GM18858 (cell line): ENCODE measurements at regions not wholly inside any gene's neighbourhood (a gene's known extent, or its start where the extent isn't known, plus 50 kb on each side); places are given as distances from the start of the nearest gene placed in this dataset.

Experiments
- ATAC-seq: cut with Tn5 transposase; IDR thresholded peaks from one replicate; pipeline ENCODE4 v1.9.1; 2021; ENCODE audit not compliant: unreplicated experiment

DNA sequence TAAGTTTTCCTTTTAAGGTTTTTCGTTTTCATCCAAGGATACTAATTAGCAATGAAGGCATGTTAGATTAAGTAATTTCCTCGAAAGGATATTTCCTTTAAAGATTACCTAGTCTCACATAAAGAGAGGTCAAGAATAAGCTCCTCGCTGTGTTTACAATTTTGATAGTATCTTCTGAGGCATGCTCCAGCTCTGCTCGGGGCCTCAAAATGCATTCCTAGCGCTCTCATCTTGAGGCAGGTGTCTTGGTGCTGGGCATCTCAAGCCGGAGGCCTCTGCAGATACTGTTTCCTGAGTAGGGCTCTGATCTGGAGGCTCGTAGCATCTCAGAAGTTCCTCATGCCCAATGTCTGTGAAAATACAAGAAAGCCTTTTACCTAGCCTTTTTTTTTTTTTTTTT, 128.6 kb upstream of the SNX19 start:
- ATAC-seq, result no peak

DNA sequence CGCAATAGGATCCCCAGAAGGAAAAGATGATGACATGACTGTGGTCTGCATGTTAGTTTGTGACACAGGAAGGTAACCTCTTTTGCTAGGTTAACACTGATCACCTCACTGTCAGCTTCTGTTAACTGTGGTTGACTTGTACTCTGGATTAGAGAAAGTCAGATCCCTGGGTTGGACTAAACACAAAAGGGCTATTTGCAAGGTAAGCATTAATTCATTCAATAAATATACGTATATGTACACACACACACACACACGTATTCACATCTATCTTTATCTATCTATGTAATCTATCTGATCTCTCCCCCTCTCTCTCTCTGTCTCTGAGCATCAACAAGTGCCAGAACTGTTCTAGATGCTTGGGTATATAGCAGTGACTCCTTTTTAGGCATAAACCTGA, 136.1 kb upstream of the SNX19 start:
- ATAC-seq, result no peak

DNA sequence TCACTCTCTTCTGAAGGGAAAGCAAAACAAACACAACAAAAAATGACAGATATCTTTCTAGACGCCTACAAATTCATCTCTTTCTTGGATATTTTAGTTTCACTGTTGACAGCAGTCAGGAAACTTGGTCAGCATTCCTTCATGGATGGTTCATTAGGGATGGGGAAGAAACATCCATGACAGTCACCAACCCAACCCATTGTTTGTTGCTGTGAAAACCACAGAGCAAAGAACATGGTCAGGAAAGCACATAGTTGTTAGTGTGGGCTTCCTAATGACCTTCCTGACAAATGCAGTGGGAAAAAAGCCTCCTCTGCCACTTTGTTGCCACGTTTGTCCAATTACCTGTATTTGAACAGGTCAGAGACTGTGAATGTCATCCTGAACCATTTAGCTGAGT, 139.8 kb upstream of the SNX19 start:
- ATAC-seq, result no peak

DNA sequence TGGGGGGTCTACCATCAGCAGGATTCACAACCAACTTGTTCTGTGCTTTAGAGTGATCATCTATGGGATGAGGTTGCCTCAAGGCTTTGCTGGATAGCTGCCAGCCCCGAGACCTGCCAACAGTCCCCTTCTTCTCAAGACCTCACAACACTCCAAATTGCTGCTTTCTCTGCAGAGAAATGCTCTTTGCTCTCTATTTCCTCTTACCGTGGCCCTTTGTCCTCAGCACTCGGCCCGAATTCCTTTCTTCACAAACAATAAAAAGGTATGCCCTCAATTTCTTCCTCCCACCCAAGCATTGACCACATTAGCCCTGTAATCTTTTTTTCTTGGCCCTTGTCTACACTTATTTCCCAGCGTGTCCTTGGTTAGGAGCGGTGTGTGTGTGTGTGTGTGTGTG, 147.4 kb upstream of the SNX19 start:
- no peak for ATAC-seq

DNA sequence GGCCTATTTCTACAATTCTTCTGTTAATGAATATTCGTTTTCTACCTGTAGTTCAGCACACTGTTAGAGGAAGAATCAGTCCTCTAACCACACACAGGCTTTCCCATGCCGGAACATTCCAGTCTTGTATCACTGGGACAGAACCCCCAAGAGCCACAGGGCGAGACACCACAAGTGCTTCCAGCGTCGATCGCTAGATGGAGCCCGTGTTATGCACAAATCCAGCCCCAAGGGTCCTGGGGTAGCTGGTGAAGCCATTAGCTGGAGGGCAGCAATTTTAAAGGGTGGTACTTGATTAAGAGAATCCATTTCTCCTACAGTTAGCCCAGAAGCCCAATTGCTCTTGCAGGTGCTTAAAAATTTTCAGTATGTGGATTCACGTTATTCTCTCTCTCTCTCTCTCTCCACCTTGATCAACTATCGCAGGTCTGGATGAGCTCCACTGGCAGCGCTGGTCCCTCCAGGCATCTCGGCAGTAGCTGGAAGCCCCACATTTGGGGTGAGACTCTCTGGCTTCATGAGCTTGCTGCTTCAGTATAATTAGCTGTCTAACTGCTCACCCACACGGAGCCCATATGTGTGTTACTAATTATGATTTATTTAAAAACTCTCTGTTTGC, 148.2 kb upstream of the SNX19 start:
- ATAC-seq, result no peak

DNA sequence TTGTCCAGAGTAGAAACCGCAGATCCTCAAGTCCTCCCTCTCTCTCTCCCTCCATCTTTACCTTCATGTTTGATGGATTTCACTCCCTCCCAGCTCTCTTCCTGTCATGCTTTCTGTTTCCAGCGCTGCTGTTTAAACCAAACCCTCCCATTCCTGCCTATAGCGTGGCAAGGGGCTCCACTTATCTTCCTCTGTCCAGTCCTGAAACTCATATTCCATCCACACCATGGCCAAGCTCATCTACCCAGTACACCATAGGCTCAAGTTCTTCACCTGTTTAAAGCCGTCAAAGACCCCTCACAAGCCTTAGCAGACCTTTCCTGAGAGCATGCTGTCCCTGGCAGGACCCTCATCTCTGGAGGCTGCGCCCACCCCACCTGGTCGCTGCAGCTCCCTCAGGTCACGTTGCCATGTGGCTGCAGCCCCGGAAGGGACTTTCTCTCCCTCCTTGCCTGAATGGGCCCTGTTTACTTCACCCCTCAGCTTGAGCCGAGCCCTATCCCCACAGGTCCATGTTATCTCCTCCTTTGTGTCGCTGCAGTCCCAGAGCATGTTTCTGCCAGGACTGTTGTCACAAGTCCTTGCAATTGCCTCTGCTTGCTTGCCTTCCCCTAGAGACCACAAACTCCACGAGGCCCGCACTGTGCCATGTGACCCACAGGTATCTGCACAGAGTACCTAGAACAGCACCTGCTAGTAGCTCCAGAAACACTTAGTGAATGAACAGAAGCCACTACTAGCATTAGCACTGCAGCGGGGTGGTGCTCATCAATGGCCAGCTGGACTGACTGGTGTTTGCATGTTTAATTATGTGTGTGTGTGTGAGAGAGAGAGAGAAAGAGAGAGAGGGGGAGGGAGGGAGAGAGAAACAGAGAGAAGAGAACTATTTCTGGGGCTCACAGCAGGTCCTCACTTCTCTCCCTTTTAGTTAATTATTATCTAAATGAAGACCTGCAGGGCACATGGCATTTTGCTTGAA, 149.4 kb upstream of the SNX19 start:
- no peak for ATAC-seq

DNA sequence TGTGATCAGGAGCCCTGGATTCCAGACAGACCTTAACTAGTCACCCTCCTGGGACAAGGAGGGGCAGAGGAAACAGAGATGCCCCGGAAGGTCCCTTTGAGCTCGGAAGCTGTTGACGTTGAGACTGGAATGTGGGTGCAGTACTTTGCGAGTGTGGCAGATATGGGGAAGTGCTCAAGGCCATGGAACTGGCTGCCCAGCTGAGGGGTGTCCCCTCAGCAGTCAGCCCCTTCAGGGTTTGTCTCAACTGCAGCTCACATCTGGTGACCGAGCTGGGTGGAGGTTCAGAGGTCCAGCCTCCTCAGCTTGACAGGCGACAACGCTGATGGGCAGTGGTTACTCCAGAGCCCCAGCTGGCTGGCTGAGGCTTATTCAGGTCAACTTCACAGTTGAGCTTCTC, 150.3 kb upstream of the SNX19 start:
- ATAC-seq, result no peak

DNA sequence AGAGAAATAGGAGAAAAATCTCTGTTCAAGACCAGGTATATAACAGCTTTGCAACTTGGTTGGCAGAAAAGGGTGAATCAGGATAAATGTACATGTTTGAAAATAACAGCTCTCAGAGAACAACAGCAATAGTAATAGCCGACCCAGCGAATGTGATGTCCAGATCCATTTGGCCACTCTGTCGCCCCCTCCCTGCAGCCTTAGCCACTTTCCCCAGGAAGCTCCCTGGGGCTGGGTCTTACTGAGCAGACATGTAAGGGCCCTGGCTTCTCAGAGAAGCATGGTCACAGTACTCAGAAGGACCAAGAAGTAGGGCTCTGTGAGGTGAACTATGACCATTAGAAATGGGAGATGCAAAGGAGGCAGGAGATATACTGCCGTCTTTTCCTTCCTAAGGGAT, 154.1 kb upstream of the SNX19 start:
- ATAC-seq, result no peak

DNA sequence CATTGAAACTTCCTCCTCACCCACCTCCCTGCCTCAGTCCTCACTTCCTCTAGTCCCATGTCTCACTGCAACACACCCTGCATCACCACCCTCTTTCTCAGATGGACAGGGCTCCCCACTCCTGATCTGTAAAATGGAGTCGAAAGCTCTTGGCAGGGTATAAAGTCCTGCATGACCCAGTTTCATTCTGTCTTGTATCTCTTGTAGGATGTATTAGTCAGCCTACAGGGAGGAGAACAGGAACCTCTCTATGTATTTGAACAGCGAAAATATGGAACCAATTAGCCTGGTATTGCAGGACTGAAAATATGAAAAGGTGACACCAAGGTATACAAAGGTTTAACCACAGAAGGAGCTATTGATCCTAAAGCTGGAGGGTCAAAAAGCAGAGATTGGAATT, 156.9 kb upstream of the SNX19 start:
- no peak for ATAC-seq

DNA sequence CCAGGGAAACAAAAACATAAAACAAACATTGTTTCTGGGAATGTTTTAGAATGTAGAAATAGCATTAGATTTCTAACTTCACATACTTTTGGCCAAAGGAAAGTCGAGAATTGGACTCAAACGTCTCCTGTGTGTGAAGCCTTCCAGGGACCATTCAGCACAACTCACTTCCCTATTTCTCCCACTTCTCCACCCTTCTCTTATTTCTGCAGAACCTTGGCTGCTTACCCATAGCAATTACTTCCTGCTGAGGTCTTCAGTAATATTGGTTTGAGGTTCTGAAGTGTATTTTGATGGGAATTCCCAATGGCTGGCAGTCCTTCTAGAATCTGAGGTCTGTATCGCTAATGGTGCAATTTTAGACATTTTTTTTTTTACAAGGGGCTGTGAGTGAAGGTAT, 158.3 kb upstream of the SNX19 start:
- ATAC-seq, result no peak

DNA sequence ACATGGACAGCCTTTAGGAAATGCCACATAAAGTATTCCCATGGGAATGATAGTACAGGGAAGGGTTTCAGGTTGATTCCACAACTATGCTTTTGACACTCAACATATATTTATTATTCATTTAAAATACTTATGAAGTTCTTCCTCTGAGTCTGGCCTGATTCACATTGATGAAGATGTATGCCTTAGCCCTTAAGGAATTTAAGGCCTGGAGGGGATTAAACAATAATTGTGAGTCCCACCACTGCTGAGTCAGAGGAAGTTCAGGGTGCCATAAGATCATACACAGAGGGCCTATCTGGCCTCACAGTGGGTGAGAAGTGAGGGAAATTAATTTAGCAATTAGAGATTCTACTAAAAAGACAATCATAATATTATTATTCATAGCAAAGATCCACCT, 161.1 kb upstream of the SNX19 start:
- no peak for ATAC-seq

DNA sequence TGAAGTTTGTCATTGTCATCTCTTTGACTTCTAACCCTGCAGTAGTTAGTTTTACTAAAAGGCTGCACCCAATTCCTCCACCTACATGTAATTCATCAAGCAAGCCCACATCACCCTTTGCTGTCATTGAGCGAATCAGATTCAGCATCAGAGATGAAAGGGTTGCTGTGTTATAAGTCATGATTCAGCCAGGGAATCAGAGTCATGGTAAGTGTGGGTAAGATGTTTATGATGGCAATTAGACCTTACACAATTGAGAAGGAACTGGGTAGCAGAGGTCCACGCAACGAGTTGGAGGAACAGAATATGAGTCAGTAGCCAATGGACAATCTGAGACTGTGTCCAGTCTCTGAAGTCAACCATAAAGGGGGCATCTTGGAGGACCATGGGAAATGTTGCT, 162.8 kb upstream of the SNX19 start:
- ATAC-seq, result no peak

DNA sequence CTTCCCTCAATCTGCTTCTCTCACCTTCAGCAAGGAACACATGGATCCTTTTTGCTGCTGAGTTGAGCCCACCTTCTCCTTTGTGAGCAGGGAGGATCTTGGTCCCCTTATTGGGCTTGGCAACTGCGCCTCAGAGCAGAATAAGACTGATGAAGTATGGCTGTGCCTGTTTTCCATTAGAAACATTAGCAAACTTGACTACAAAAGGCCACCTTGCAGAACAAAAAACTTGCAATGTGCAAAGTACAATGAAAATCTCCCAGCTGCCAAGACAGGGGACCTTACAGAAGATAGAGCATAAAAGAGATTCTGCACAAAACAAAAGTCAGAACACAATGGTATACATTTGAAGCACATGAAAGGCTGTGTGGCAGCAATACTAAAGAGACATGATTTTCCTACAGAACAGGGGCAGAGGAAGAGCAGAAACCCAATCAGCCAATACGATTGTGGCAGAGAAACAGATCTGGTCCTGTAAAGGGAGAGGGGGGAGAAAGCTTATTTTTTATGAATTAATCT, 173.5 kb upstream of the SNX19 start:
- no peak for ATAC-seq

DNA sequence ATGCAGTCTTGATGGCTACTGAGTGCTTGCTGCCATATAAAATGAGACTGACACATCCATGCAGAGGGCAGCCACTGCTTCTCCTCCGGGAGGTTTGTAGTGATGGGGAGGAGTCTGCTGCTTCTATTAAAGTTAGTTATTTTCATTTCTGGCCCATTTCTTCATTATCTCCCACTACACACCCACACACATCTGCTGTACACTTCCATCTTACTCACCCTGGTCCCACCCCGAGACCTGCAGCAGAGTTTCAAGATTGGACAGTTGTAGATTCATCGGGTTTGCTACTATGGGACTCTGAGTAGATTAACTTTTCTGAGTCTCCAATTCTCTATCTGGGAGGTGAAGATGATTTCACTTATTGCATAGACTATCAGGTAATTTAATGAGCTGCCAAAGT, 176.2 kb upstream of the SNX19 start:
- ATAC-seq, result no peak

DNA sequence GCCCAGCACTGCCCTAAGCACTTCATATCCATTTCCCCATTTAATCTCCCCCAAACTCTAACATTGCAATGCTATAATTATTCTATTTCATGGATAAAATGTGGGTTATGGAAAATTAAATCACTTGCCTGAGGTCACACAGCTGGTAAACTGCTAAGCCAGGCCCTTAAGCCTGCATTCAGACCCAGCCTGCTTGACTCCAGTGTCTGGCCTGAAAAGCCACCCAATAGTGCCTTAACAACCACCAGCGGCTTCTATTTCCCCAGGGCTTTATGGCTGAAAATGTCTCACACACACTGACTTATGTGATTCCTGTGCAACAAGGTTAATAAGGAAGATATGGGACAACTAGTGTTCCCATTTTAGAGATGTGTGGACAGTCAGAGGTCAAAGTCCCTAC, 178.5 kb upstream of the SNX19 start:
- ATAC-seq, result no peak

DNA sequence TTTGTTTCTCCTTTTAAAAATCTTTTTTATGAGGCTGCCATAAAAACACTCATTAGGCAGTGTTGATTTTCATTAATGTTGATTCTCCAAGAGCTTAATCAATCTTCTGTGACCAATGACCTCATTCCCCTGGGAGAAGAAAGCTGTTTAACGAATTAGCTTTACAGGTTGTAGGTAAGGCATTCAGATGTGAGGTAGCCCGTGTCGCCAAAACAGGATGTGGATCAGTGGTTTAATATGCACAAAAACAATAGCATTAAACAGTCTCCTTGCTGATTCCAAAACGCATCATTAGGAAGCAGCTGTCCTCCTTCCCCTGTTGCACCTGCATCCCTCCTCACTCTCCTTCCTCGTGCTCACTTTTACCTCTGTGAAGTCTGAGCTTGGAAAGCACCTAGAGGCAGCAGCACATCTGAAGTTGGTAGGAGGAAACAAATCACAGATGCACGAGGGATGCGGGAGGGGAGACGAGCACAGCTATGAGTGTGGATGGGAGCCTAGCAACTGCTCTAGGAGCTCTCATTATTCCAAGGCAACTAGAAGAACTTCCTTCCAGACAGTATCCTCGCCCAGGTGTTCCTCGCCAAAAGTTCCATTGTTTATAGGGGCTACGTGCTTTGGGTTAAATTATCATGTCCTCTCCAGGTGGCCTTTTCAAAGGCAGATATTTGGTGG, 179.4 kb upstream of the SNX19 start:
- no peak for ATAC-seq

DNA sequence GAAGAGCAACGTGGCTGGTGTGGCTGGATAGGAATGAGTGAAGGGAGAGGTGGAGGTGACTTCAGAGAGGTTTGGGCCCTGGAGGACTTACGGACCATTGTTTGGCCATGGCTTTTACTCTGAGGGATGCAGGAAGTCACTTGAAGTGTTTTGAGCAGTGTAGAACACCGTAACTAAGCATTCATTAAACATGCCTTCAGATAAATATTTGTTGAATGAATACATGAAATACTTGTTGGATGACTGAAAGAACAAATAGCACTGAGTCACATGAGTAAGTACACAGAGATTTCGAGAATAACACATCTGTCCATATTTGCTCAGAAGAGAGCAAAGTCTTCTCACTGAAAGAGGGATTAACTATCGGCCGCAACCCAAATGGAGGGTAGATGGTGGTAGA, 182.7 kb upstream of the SNX19 start:
- ATAC-seq, result no peak

DNA sequence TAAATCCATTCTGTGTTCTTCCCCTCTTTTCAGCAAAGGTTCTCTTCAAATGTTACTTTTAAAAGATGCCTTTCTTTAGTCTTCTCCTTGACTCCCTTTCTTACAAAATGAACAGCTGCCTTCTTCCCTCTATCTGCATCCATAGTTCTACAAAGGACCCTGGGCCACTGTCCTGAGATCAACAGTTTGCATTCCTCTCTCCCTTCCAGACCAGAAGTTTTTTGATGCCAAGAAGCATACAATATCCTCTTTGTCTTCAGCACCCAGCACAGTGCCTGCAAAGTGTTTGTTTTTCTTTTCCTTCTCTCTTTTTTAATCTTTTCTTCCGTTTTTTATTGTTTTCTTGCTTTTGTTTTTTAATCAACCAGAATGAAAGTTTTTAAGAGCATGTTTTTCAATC, 183.5 kb upstream of the SNX19 start:
- no peak for ATAC-seq

DNA sequence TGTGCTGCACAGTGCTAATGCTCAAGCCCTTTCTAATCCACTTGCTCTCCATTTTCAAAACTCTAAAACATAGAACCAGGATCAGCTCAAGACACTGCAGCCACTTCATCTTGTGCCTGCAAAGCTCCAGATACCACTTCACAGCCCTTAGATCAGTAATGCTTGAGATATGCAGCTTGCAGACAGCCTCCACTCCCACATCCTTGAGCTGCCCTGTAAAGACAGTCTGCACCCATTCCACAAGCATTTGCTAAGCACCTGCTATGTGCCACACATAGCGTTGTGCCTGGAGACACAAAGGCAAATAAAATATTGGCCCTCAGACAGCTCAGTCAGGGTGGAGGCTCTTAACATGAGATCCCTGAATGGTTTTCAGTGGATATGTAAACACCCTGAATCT, 192.5 kb upstream of the SNX19 start:
- ATAC-seq, result no peak

DNA sequence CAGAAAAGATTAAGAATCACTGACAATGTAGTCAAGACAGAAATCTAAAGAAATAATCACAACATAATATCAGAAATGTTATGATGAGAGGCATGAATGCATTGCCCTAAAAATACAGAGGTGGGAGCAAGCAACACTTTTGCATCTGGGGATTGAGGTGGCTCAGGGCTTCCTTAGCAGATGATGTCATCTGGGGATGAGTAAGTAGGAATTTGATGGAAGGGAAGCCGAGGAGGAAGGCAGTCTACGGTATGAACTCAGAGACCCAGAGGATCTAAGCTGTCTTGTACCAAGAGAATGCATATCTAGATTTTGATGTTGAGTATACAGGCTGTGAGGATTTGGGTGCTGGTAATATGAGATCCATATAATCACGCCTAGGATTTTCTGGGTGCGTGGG, 193.0 kb upstream of the SNX19 start:
- ATAC-seq, result no peak

DNA sequence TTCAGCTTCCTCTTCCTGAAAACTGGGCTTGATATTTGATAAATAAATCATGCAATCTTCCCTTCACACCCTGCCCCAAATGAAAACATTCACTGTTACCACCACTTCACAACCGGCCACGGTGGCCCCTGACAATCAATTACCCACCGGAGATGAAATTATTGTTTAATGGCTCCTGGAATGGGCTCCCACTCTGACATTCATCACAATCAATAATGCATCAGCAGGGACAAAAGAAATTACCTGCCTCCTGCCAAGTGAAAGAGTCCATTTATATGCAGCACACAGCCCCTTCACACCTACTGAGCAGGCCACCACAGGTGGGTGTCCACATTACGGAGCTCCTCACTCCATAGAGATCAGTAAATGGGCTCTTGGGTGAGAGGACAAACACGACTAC, 193.5 kb upstream of the SNX19 start:
- ATAC-seq, result no peak

DNA sequence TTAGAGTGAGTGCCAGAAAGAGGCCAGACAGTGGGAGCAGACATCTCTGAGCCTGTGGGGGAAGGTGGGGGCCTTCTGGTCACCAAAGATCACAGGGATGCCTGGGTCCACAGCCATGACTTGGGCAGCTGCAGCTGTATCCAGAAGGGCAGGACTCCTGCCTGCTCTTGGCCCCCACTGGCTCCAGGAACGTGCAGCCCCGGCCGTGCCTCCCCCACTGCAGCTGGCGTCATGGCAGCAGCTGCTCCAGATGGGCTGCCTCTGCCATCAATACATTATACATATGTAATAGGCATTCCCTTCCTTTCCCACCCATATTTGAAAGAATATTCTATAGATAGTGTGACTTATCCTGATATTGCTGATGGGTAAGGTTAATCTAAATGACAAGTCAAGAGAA, 195.5 kb upstream of the SNX19 start:
- ATAC-seq, result no peak
